GM19397 (cell line): ENCODE measurements at regions not wholly inside any gene's neighbourhood (a gene's known extent, or its start where the extent isn't known, plus 50 kb on each side); places are given as distances from the start of the nearest gene placed in this dataset.
"Not testable (repeated sequence)": the region's sequence is repeated elsewhere in the genome, so short reads cannot be mapped to it uniquely, and the experiment has no call there.

Experiments
- ATAC-seq: cut with Tn5 transposase; IDR thresholded peaks from one replicate; pipeline ENCODE4 v1.9.1; 2021; ENCODE audit warnings: mild to moderate bottlenecking, moderate library complexity; ENCODE audit not compliant: unreplicated experiment

GRCh38 chr4:177235026-177235425 is 74.6 kb upstream of the NEIL3 start:
- ATAC-seq: no peak

- no peak for ATAC-seq
Measured at GRCh38 chr4:177236886-177237285, 72.8 kb upstream of the NEIL3 start.

GRCh38 chr4:177237291-177237690 is 72.4 kb upstream of the NEIL3 start:
- no peak for ATAC-seq

GRCh38 chr4:177239477-177239876 is 70.2 kb upstream of the NEIL3 start:
- no peak for ATAC-seq

- no peak for ATAC-seq
Measured at GRCh38 chr4:177239878-177240277, 69.8 kb upstream of the NEIL3 start.

GRCh38 chr4:177242651-177243286 is 66.9 kb upstream of the NEIL3 start:
- ATAC-seq: no peak

GRCh38 chr4:177246641-177247584 is 62.8 kb upstream of the NEIL3 start:
- no peak for ATAC-seq

GRCh38 chr4:177250056-177250696 is 59.5 kb upstream of the NEIL3 start:
- peak; percentile 93 for ATAC-seq

- ATAC-seq: no peak
Measured at GRCh38 chr4:177251237-177251636, 58.4 kb upstream of the NEIL3 start.

- no peak for ATAC-seq
Measured at GRCh38 chr4:177255359-177255758, 54.3 kb upstream of the NEIL3 start.

GRCh38 chr4:177256950-177257349 is 52.7 kb upstream of the NEIL3 start:
- ATAC-seq: no peak

- not testable (repeated sequence) for ATAC-seq
Measured at GRCh38 chr4:177259466-177259865, 50.2 kb upstream of the NEIL3 start.
